ENCODE measurements at regions not wholly inside any gene's neighbourhood (a gene's known extent, or its start where the extent isn't known, plus 50 kb on each side); places are given as distances from the start of the nearest gene placed in this dataset.
"Not testable (repeated sequence)": the region's sequence is repeated elsewhere in the genome, so short reads cannot be mapped to it uniquely, and the experiment has no call there.

DNA sequence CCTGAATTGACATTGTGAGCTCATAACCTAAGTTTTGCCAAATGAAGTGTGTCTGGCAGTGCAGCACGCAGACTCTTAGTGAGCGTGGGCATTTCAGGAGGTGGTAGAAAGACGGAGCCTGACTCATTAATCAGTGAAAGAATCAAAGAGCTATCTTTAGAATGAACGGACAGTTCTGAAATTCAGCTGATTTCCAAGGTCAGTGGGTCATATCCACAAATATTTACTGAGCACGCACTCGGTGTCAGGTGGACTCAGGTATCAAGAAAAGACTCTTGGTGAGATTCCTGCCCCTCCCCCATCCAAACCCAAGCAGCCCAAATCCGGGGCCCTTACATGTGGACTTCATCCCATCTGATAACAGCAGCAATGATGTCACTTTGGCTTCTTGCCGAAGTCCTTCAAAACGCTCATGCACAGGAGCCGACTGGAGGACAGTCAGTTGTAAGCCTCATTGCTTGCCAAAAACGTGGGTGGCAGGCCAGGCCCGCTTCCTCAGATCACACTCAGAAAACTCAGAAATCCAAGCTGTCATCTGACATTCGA, 185.8 kb downstream of the HS3ST3A1 start:
- no peak overlapping the region for H3K4me3 Mint-ChIP-seq
- H3K36me3 Mint-ChIP-seq (ENCODE audit: low read depth), result no peaks in the 10 kb centered on the region
- no peaks in the 10 kb centered on the region for H3K27me3 Mint-ChIP-seq (ENCODE audit: low read depth)
- peaks cover 5% of the 10 kb centered on the region for H3K9me3 Mint-ChIP-seq
- H3K27ac Mint-ChIP-seq, result no peak overlapping the region
- no peaks in the 10 kb centered on the region for H3K4me1 Mint-ChIP-seq (ENCODE audit: low read depth)

DNA sequence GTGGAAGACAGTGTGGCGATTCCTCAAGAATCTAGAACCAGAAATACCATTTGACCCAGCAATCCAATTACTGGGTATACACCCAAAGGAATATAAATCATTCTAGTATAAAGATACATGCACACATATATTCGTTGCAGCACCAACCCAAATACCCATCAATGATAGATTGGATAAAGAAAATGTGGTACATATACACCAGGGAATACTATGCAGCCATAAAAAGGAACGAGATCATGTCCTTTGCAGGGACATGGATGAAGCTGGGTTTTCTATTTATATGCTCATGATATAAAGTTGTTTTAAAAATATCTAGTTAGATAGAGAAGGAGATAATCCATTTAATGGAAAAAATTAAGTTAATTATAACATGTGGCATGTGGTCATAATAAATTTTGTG, 186.5 kb downstream of the HS3ST3A1 start:
- H3K9me3 Mint-ChIP-seq; H3K27me3 Mint-ChIP-seq (ENCODE audit: low read depth); H3K4me3 Mint-ChIP-seq: not testable (repeated sequence)

GRCh38 chr17:13413001-13413400, 188.7 kb downstream of the HS3ST3A1 start:
- Mint-ChIP-seq H3K4me1 (ENCODE audit: low read depth) (no peaks in the 10 kb centered on the region), H3K27me3 (ENCODE audit: low read depth) (no peaks in the 10 kb centered on the region), H3K4me3 (no peak overlapping the region), H3K27ac (no peak overlapping the region), H3K9me3 (peaks cover 5% of the 10 kb centered on the region), H3K36me3 (ENCODE audit: low read depth) (no peaks in the 10 kb centered on the region)

More for the DNA sequence above, 186.5 kb downstream of the HS3ST3A1 start:
- H3K27ac Mint-ChIP-seq; H3K4me1 Mint-ChIP-seq (ENCODE audit: low read depth); H3K36me3 Mint-ChIP-seq (ENCODE audit: low read depth): not testable (repeated sequence)

DNA sequence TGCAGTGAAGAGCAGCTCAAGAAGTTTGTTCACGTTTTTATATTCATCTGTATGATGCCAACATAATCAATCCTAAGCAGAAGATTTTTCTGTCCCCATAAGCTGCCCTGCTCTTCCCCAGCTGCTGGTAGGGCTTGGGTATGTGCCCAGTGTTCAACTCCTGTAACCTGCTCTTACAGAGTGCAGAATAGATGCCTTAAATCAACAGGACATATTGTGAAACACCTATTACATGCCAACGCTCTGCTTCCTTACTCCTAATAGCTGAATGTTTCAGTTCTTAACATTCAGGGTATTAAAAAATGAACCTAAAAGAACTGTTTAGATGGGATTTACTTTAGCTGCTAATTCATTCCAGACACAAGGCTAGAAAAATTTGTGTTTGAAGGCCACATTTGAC, 190.9 kb downstream of the HS3ST3A1 start:
- H3K9me3 Mint-ChIP-seq, result peaks cover 5% of the 10 kb centered on the region

DNA sequence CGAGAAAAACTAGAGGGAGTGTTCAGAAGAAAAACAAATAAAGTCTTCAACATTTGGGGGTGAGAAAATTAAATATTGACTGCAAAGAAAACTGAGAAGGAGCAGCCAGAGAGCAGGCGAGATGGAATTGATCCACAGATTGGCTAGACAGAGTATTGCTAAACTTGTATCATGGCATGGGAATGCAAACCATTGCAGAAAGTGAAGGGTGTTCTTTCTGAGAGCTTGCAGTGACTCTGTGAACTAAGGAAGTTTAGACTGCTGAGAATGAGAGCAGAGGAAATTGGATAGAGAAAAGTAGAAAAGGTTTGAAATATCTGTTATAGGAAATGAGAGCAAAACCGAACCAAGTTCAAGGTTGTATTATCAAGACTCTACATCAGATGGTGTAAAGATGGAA, 191.5 kb downstream of the HS3ST3A1 start:
- Mint-ChIP-seq H3K9me3 (peaks cover 1% of the 10 kb centered on the region), H3K27ac (no peak overlapping the region), H3K27me3 (ENCODE audit: low read depth) (no peaks in the 10 kb centered on the region), H3K4me1 (ENCODE audit: low read depth) (no peaks in the 10 kb centered on the region), H3K4me3 (no peak overlapping the region), H3K36me3 (ENCODE audit: low read depth) (no peaks in the 10 kb centered on the region)

More for the DNA sequence above, 190.9 kb downstream of the HS3ST3A1 start:
- no peak overlapping the region for H3K4me3 Mint-ChIP-seq
- no peaks in the 10 kb centered on the region for H3K36me3 Mint-ChIP-seq (ENCODE audit: low read depth)
- no peaks in the 10 kb centered on the region for H3K27me3 Mint-ChIP-seq (ENCODE audit: low read depth)
- H3K4me1 Mint-ChIP-seq (ENCODE audit: low read depth), result no peaks in the 10 kb centered on the region
- H3K27ac Mint-ChIP-seq, result no peak overlapping the region

- Mint-ChIP-seq H3K4me3 (no peak overlapping the region), H3K27me3 (ENCODE audit: low read depth) (no peaks in the 10 kb centered on the region), H3K27ac (no peak overlapping the region), H3K4me1 (ENCODE audit: low read depth) (no peaks in the 10 kb centered on the region), H3K9me3 (no peaks in the 10 kb centered on the region), H3K36me3 (ENCODE audit: low read depth) (no peaks in the 10 kb centered on the region)
These were observed 192.3 kb downstream of the HS3ST3A1 start for GRCh38 chr17:13409455-13409854.

DNA sequence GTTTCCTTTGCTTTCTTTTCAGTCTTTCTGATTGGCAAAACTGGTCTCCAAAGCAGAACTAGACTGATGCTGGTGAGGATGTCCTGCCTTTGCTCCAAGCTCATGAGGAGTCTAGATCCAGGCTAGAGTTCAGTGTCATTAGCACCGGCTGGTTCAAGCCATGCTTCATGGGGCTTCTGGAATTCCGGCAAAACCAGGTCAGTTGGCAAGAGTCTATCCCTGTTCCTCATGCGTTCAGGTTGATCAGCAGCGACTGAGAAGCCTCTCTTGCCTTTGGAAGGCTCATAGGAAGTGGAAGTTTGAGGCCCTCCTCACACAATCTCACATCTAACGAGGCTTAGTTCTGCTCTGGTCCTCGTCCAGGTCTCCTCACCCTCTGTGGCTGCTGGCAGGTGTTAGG, 194.3 kb downstream of the HS3ST3A1 start:
- no peak overlapping the region for H3K4me3 Mint-ChIP-seq
- H3K9me3 Mint-ChIP-seq, result no peaks in the 10 kb centered on the region
- no peaks in the 10 kb centered on the region for H3K36me3 Mint-ChIP-seq (ENCODE audit: low read depth)
- no peaks in the 10 kb centered on the region for H3K4me1 Mint-ChIP-seq (ENCODE audit: low read depth)
- no peak overlapping the region for H3K27ac Mint-ChIP-seq
- H3K27me3 Mint-ChIP-seq (ENCODE audit: low read depth), result no peaks in the 10 kb centered on the region

DNA sequence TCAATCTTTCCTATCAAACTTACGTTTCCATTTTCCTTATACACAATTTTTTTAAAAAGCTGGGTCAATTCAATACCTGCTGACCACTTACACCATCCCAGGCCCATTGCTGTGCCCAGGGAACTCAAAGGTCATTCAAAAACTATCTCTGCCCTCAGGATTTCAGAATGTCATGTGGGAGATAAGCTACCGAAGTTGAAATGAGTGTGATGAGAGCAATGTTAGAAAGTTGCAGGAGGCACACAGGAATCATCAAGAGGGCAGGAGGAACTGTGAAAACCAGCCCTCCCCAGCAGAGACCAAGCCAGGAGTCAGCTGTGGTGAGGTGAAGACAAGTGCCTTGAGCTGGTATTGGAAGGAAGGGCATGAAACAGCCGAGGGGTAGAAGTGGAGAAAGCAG, 195.9 kb downstream of the HS3ST3A1 start:
- no peaks in the 10 kb centered on the region for H3K27me3 Mint-ChIP-seq (ENCODE audit: low read depth)
- H3K27ac Mint-ChIP-seq, result no peak overlapping the region
- no peaks in the 10 kb centered on the region for H3K36me3 Mint-ChIP-seq (ENCODE audit: low read depth)
- no peak overlapping the region for H3K4me3 Mint-ChIP-seq
- no peaks in the 10 kb centered on the region for H3K4me1 Mint-ChIP-seq (ENCODE audit: low read depth)
- H3K9me3 Mint-ChIP-seq, result no peaks in the 10 kb centered on the region

DNA sequence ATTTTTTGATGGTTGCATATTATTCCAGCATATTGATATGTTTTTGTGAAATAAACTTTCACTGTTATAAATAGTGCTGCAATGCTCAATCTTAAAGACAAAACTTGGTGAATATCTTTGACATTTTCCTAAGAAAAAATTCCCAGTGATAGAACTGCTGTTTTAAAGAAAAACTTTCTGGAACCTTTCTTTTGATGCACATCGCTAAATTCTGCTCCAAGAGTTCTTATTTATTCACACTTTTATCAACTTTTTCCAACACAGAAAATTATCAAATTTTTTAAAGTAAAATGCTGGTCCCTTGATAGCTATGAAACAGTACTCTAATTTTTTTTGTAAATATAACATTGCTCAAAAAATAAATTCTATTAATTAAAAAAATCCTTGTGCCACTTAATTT, 196.6 kb downstream of the HS3ST3A1 start:
- Mint-ChIP-seq H3K36me3 (ENCODE audit: low read depth) (no peaks in the 10 kb centered on the region), H3K27ac (no peak overlapping the region), H3K4me1 (ENCODE audit: low read depth) (no peaks in the 10 kb centered on the region), H3K27me3 (ENCODE audit: low read depth) (no peaks in the 10 kb centered on the region), H3K4me3 (no peak overlapping the region), H3K9me3 (no peaks in the 10 kb centered on the region)

DNA sequence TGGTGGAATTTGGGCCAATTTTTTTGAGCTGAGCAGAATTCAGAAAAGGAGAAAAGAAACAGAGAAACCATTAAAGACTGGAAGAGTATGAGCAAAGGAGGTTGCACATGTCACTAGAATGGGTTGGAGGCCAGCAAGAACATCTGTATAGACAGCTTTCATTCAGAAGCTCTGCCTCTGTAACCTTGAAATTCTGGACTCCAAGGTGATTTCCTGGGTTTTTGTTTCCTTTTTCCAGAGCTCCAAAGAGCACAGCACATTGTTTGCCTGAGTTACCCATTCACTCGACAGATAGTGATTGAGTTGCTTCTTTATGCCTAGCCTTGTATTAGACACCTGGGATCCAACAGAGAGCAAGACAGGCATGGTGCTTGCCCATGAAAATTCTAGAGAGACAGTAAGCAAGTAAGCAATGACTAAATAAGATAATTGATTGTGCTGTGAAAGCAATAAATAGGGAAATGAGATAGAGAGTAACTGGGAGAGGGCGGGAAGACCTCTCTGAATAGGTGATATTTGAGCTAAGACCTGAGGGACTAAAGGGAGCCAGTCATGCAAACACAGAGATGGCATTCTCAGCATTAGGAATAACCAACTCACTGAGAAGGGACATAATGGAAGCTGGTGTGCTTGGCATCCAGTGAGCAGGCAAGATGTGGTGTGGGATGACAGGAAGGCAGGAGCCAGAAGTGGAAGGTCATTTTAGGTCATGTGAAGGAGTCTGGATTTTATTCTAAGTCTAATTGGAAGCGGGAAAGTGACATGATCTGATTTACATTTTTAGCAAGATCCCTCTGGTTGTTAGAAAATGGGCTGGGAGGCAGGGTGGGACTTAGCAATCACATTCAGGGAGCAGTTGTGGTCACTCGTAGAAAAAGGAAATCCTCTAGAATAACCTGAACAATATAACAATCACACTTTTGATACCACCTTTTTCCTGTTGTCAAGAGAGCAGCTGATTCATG, 197.5 kb downstream of the HS3ST3A1 start:
- Mint-ChIP-seq H3K36me3 (ENCODE audit: low read depth) (no peaks in the 10 kb centered on the region), H3K9me3 (no peaks in the 10 kb centered on the region), H3K4me3 (no peak overlapping the region), H3K27ac (no peak overlapping the region), H3K4me1 (ENCODE audit: low read depth) (no peaks in the 10 kb centered on the region), H3K27me3 (ENCODE audit: low read depth) (no peaks in the 10 kb centered on the region)

DNA sequence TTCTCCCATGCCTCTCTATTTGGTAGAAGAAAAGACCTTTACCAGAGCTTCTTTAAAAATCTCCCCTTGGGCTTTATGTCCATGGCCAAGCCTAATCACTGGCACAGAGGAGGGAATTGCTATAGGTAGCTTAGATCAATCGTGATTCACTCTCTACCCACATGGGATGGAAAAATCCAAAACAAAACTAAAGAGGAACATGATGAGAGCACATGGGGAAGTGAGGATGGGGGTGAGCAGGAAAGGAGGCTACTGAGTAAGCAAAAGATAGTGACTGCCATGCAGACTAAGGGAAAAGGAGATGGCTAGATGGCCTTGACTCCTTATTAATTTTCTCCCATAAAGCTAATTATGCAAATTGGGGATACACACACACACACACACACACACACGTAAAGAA, 201.2 kb downstream of the HS3ST3A1 start:
- Mint-ChIP-seq H3K36me3 (ENCODE audit: low read depth) (no peaks in the 10 kb centered on the region), H3K27ac (no peak overlapping the region), H3K4me1 (ENCODE audit: low read depth) (no peaks in the 10 kb centered on the region), H3K9me3 (no peaks in the 10 kb centered on the region), H3K4me3 (no peak overlapping the region), H3K27me3 (ENCODE audit: low read depth) (no peaks in the 10 kb centered on the region)

DNA sequence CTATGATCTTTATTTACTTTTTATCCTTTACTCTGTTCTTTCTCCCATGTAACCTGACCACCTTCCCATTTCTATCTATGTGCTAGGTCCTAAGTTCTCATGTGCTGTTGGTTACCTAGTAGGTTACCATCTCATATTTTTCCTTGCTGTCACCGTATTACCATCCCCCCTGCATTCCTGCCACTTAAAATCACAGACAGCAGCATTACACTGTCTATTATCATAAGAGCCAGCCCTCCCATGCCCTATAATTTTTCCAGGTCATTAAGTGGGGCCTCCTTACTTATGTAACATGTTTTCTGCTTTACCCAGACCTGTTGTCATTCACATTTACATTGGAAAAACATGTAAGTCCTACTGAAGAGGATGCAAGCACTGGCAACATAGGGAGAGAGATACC, 202.9 kb downstream of the HS3ST3A1 start:
- H3K4me3 Mint-ChIP-seq, result no peak overlapping the region
- no peaks in the 10 kb centered on the region for H3K27me3 Mint-ChIP-seq (ENCODE audit: low read depth)
- no peaks in the 10 kb centered on the region for H3K36me3 Mint-ChIP-seq (ENCODE audit: low read depth)
- no peaks in the 10 kb centered on the region for H3K4me1 Mint-ChIP-seq (ENCODE audit: low read depth)
- no peak overlapping the region for H3K27ac Mint-ChIP-seq
- H3K9me3 Mint-ChIP-seq, result no peaks in the 10 kb centered on the region

DNA sequence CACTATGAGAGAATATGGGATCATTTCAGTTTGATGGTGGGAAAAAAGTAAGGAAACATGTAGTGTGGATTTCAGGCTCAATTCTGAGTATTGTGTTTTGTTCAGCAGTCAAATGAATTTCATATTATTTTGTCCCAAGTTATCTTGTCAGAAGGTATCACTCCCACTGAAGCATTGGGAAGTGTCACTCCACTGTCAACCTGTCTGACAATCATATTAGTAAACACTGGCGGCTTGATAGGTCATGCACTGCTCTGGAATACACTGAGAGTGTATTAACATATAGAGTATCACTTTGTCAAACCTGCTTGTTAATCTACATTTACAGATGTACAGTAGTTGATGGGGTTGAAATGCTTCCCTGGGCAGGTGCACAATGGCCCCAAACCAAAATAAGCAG, 203.6 kb downstream of the HS3ST3A1 start:
- Mint-ChIP-seq H3K36me3 (ENCODE audit: low read depth) (no peaks in the 10 kb centered on the region), H3K4me1 (ENCODE audit: low read depth) (no peaks in the 10 kb centered on the region), H3K4me3 (no peak overlapping the region), H3K9me3 (no peaks in the 10 kb centered on the region), H3K27me3 (ENCODE audit: low read depth) (no peaks in the 10 kb centered on the region), H3K27ac (no peak overlapping the region)

GRCh38 chr17:13395862-13396261, 205.9 kb downstream of the HS3ST3A1 start:
- Mint-ChIP-seq H3K4me3 (no peak overlapping the region), H3K9me3 (no peaks in the 10 kb centered on the region), H3K27ac (no peak overlapping the region), H3K4me1 (ENCODE audit: low read depth) (no peaks in the 10 kb centered on the region), H3K27me3 (ENCODE audit: low read depth) (no peaks in the 10 kb centered on the region), H3K36me3 (ENCODE audit: low read depth) (no peaks in the 10 kb centered on the region)

DNA sequence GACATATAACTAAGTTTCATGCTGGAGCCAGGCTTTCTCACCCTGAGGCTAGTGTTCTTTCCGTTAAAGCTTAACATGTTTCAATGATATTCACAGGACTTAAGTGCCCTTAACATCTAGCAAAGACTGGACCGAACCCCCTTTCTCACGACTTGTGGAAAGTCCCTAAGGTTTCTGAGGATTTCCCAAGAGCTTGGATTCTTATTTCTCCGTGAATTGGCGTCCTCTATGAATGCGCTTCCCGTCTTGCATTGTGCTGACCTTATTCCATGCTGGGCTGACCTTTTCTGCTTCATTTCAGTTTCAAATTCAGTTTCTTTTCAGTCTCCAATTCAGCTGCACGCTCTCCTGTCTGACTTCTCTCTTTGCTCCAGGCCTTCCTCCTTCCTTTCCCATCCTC, 206.4 kb downstream of the HS3ST3A1 start:
- H3K4me1 Mint-ChIP-seq (ENCODE audit: low read depth), result no peaks in the 10 kb centered on the region
- H3K9me3 Mint-ChIP-seq, result no peaks in the 10 kb centered on the region
- H3K27ac Mint-ChIP-seq, result no peak overlapping the region
- H3K27me3 Mint-ChIP-seq (ENCODE audit: low read depth), result no peaks in the 10 kb centered on the region
- H3K4me3 Mint-ChIP-seq, result no peak overlapping the region
- no peaks in the 10 kb centered on the region for H3K36me3 Mint-ChIP-seq (ENCODE audit: low read depth)
